Liver (tissue), 7 donors: ENCODE measurements at regions not wholly inside any gene's neighbourhood (a gene's known extent, or its start where the extent isn't known, plus 50 kb on each side); places are given as distances from the start of the nearest gene placed in this dataset.

Experiments used
- DNase-seq: peaks from one replicate; pipeline ENCODE4 v3.0.0-alpha.2; 2017; ENCODE audit warnings: low spot score
- H3K27ac ChIP-seq, 2 donors: one replicate each; pipeline ENCODE4 v1.7.0; 2013; ENCODE audit warnings: inconsistent platforms in 2 of 2, low read length in 2 of 2, control low read depth in 1 of 2, low read depth in 1 of 2, mild to moderate bottlenecking in 1 of 2
- H3K27me3 ChIP-seq, 4 donors: one replicate each; pipeline versions ENCODE4 v1.6.1 to v1.7.0; 2013; ENCODE audit warnings: low read length in 3 of 4, inconsistent platforms in 1 of 4, mild to moderate bottlenecking in 1 of 4, moderate library complexity in 1 of 4; ENCODE audit not compliant: control insufficient read depth in 4 of 4, insufficient read depth in 4 of 4
- H3K36me3 ChIP-seq, 4 donors: one replicate each; pipeline versions ENCODE4 v1.6.1 to v1.7.0; 2013; ENCODE audit warnings: low read length in 3 of 4, mild to moderate bottlenecking in 3 of 4, low read depth in 1 of 4, moderate library complexity in 1 of 4; ENCODE audit not compliant: control insufficient read depth in 4 of 4, insufficient read depth in 3 of 4
- H3K4me1 ChIP-seq, 4 donors: one replicate each; pipeline versions ENCODE4 v1.6.1 to v1.7.0; 2013; ENCODE audit warnings: low read length in 3 of 4, mild to moderate bottlenecking in 3 of 4, moderate library complexity in 1 of 4; ENCODE audit not compliant: control insufficient read depth in 4 of 4, insufficient read depth in 4 of 4
- H3K4me3 ChIP-seq, 3 donors: one replicate each; pipeline versions ENCODE4 v1.6.1 to v1.7.0; 2013; ENCODE audit warnings: low read length in 3 of 3, control low read depth in 1 of 3, low read depth in 1 of 3, mild to moderate bottlenecking in 1 of 3
- H3K9ac ChIP-seq, 2 donors: one replicate each; pipeline ENCODE4 v1.7.0; 2013; ENCODE audit warnings: low read length in 2 of 2, mild to moderate bottlenecking in 2 of 2, moderate library complexity in 2 of 2, control low read depth in 1 of 2, low read depth in 1 of 2
- H3K9me3 ChIP-seq, 4 donors: one replicate each; pipeline versions ENCODE4 v1.6.1 to v1.7.0; 2013; ENCODE audit warnings: low read length in 3 of 4; ENCODE audit not compliant: control insufficient read depth in 4 of 4
- EGR1 ChIP-seq, 2 donors: IDR thresholded peaks; 2 replicates each; pipeline ENCODE4 v1.6.1; 2016 to 2018; ENCODE audit warnings: antibody characterized with exemption in 2 of 2, low read depth in 2 of 2
- FOXA1 ChIP-seq: IDR thresholded peaks from 2 replicates; pipeline ENCODE4 v1.6.1; 2016; ENCODE audit warnings: antibody characterized with exemption
- FOXA2 ChIP-seq: IDR thresholded peaks from 2 replicates; pipeline ENCODE4 v1.6.1; 2016; ENCODE audit warnings: antibody characterized with exemption
- HNF4A ChIP-seq, 2 donors: conservative IDR thresholded peaks; 2 replicates each; pipeline ENCODE4 v1.6.1; 2016; ENCODE audit warnings: antibody characterized with exemption in 2 of 2, mild to moderate bottlenecking in 2 of 2
- NR2F2 ChIP-seq: IDR thresholded peaks from 2 replicates; pipeline ENCODE4 v1.6.1; 2016; ENCODE audit warnings: antibody characterized with exemption
- RAD21 ChIP-seq, 2 donors: IDR thresholded peaks; 2 replicates each; pipeline ENCODE4 v1.6.1; 2016; ENCODE audit warnings: antibody characterized with exemption in 2 of 2, mild to moderate bottlenecking in 2 of 2
- RXRA ChIP-seq, 2 donors: IDR thresholded peaks; 2 replicates each; pipeline ENCODE4 v1.6.1; 2017 to 2018; ENCODE audit warnings: antibody characterized with exemption in 2 of 2, mild to moderate bottlenecking in 1 of 2
- SP1 ChIP-seq: IDR thresholded peaks from 2 replicates; pipeline ENCODE4 v1.6.1; 2018; ENCODE audit warnings: antibody characterized with exemption, mild to moderate bottlenecking
- TAF1 ChIP-seq: conservative IDR thresholded peaks from 2 replicates; pipeline ENCODE4 v1.6.1; 2016; ENCODE audit warnings: antibody characterized with exemption, mild to moderate bottlenecking
- YY1 ChIP-seq: IDR thresholded peaks from 2 replicates; pipeline ENCODE4 v1.6.1; 2016; ENCODE audit warnings: antibody characterized with exemption, mild to moderate bottlenecking
- WGBS: extraction: QIAGEN DNeasy Blood & Tissue Kit; methylation state at CpG from one replicate; pipeline ENCODE4 v1.1.7; 2013; 5-methylcytosine and 5-hydroxymethylcytosine counted together
- TF ChIP-seq, protein P1 (sequence below): IDR thresholded peaks from 2 replicates; pipeline ENCODE4 v1.6.1; 2016; ENCODE audit warnings: antibody characterized with exemption, mild to moderate bottlenecking
- TF ChIP-seq, protein P2 (sequence below): IDR thresholded peaks from 2 replicates; pipeline ENCODE4 v1.6.1; 2016; ENCODE audit warnings: antibody characterized with exemption
- TF ChIP-seq, protein P3 (sequence below): IDR thresholded peaks from 2 replicates; pipeline ENCODE4 v1.6.1; 2016; ENCODE audit warnings: antibody characterized with exemption
- TF ChIP-seq, protein P4 (sequence below): IDR thresholded peaks from 2 replicates; pipeline ENCODE4 v1.6.1; 2016; ENCODE audit warnings: antibody characterized with exemption
- donor health status: healthy.
- donor health status: healthy.
- donor health status: healthy.
- donor health status: healthy.

DNA sequence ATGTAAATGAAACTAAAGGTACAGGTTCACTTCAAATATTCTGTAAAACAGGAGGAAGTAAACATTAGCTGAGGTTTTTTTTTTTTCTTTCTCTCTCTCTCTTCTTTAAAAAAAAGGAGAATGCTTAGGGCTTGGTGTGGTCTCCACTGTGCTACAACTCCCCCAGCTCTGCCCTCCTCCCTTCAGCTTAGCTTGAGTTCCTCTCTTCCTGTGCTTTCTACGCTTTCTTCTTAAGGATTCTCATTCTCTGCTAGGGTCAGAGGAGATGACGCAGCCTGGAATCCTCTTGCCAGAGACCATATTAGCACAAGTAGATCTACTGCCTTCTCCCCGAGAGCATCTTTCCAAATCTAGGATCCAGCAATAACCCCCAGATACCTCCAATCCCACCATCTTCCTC is 69.1 kb upstream of the SNRK start (continued):
- TF ChIP-seq, protein P1, sequence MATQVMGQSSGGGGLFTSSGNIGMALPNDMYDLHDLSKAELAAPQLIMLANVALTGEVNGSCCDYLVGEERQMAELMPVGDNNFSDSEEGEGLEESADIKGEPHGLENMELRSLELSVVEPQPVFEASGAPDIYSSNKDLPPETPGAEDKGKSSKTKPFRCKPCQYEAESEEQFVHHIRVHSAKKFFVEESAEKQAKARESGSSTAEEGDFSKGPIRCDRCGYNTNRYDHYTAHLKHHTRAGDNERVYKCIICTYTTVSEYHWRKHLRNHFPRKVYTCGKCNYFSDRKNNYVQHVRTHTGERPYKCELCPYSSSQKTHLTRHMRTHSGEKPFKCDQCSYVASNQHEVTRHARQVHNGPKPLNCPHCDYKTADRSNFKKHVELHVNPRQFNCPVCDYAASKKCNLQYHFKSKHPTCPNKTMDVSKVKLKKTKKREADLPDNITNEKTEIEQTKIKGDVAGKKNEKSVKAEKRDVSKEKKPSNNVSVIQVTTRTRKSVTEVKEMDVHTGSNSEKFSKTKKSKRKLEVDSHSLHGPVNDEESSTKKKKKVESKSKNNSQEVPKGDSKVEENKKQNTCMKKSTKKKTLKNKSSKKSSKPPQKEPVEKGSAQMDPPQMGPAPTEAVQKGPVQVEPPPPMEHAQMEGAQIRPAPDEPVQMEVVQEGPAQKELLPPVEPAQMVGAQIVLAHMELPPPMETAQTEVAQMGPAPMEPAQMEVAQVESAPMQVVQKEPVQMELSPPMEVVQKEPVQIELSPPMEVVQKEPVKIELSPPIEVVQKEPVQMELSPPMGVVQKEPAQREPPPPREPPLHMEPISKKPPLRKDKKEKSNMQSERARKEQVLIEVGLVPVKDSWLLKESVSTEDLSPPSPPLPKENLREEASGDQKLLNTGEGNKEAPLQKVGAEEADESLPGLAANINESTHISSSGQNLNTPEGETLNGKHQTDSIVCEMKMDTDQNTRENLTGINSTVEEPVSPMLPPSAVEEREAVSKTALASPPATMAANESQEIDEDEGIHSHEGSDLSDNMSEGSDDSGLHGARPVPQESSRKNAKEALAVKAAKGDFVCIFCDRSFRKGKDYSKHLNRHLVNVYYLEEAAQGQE: no peak
- TF ChIP-seq SP1: no peak

DNA sequence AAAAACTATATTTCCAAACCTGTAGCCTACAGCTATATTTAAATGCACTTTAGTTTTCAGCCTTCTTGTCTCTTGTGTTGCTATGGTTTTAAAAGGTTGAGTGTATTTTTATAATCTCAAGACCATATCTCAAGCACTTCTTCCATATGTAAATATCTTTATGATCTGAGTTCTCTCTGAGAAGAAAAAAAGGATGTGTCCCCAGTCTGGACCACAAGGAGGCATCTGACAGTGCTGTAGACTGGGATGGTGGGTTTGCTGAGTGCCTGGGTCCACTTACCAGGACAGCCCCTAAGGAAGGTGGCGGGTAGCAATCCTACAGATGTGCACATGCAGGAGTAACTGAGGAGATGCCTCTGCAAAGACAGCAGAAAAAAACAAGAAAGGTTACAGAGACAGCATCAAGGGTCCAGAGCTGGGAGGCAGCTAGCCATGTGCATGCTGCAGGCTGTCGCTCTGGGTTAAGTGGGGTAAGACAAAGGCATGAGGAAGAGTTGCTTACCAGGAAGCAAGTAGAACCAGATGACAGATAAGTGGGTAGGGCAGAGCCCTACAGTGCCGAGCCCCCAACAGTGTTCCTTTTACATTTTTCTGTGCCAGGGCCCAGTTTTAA is 70.6 kb upstream of the SNRK start:
- Histone ChIP-seq H3K4me1 (peaks cover 3 to 30% (median 22%) of the 10 kb centered on the region in 4 donors), H3K36me3 (no peaks in the 10 kb centered on the region), H3K9me3 (no peaks in the 10 kb centered on the region), H3K27me3 (no peaks in the 10 kb centered on the region), H3K4me3 (no peak overlapping the region), H3K27ac (no peak overlapping the region), H3K9ac (no peak overlapping the region)
- TF ChIP-seq RAD21 (IDR thresholded peaks at IDR 0.05): peak in 1 of 2 donors; percentile 6
- TF ChIP-seq HNF4A (conservative IDR thresholded peaks at IDR 0.05): no peak
- DNase-seq: peak; percentile 3
- 93% methylated on average over 3 of the region's 3 CpGs for WGBS

DNA sequence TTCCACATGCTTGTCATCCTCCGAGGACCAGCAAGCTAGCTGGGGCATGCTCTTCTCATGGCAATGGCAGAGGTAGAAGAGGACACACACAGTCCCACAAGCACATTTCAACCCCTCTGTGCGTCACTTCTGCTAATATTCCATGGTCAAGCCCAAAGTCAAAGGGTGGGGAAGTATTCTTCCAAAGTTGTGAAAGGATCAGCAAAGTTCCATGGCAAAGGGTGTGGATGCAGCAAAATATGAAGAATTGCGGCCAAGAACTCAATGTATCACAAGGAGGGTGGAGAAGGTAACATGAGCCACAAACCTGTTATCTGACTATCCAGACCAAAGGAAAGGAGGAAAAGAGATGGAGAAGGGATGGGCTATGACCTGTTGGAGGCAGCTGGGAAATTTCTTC is 71.2 kb upstream of the SNRK start:
- DNase-seq: no peak
- H3K9me3 ChIP-seq: no peaks in the 10 kb centered on the region
- H3K36me3 ChIP-seq: no peaks in the 10 kb centered on the region
- H3K27ac ChIP-seq: no peak overlapping the region
- H3K9ac ChIP-seq: no peak overlapping the region
- WGBS: 96% methylated on average over 3 of the region's 3 CpGs
- no peaks in the 10 kb centered on the region for H3K27me3 ChIP-seq
- H3K4me3 ChIP-seq: no peak overlapping the region
- peaks cover 5 to 36% (median 29%) of the 10 kb centered on the region in 4 donors for H3K4me1 ChIP-seq
- TF ChIP-seq TAF1: no peak

DNA sequence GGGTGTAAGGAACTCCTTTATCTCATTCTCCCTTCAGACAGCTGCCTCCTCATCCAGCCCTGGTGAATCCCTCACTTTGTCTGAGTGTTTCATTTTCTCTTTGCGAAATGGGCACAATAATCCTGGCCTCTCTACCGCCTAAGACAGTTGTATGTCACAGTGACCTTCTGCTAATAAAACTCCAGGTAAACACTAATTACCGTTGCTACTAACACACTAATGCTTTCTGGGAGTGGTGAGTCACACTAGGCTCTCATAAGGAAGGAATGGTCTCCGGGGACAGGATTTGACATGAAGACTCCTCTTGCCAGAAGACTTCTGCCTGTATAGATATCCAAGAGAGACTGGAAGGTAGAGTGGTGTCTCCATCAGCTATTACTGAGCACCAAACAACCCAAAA is 71.7 kb upstream of the SNRK start:
- TF ChIP-seq, protein P2, sequence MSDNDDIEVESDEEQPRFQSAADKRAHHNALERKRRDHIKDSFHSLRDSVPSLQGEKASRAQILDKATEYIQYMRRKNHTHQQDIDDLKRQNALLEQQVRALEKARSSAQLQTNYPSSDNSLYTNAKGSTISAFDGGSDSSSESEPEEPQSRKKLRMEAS: no peak
- TF ChIP-seq FOXA2 (no peak), EGR1 (IDR thresholded peaks at IDR 0.05; ENCODE audit: low read depth in 2 of 2) (no peak), NR2F2 (no peak), TAF1 (no peak), RXRA (IDR thresholded peaks at IDR 0.05) (no peak), FOXA1 (no peak), SP1 (no peak), YY1 (no peak)
- TF ChIP-seq, protein P3, sequence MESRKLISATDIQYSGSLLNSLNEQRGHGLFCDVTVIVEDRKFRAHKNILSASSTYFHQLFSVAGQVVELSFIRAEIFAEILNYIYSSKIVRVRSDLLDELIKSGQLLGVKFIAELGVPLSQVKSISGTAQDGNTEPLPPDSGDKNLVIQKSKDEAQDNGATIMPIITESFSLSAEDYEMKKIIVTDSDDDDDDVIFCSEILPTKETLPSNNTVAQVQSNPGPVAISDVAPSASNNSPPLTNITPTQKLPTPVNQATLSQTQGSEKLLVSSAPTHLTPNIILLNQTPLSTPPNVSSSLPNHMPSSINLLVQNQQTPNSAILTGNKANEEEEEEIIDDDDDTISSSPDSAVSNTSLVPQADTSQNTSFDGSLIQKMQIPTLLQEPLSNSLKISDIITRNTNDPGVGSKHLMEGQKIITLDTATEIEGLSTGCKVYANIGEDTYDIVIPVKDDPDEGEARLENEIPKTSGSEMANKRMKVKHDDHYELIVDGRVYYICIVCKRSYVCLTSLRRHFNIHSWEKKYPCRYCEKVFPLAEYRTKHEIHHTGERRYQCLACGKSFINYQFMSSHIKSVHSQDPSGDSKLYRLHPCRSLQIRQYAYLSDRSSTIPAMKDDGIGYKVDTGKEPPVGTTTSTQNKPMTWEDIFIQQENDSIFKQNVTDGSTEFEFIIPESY: no peak
- TF ChIP-seq, protein P4, sequence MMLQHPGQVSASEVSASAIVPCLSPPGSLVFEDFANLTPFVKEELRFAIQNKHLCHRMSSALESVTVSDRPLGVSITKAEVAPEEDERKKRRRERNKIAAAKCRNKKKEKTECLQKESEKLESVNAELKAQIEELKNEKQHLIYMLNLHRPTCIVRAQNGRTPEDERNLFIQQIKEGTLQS: no peak
- no peak overlapping the region for H3K9ac ChIP-seq
- H3K27ac ChIP-seq: no peak overlapping the region
- H3K4me3 ChIP-seq: no peak overlapping the region
- no peaks in the 10 kb centered on the region for H3K9me3 ChIP-seq
- H3K36me3 ChIP-seq: no peaks in the 10 kb centered on the region
- WGBS: 76% methylated on average over 4 of the region's 4 CpGs
- H3K27me3 ChIP-seq: no peaks in the 10 kb centered on the region
- DNase-seq: peak; percentile 1
- peaks cover 5 to 41% (median 34%) of the 10 kb centered on the region in 4 donors for H3K4me1 ChIP-seq
